ENCODE measurements at regions not wholly inside any gene's neighbourhood (a gene's known extent, or its start where the extent isn't known, plus 50 kb on each side); places are given as distances from the start of the nearest gene placed in this dataset.
"Not testable (repeated sequence)": the region's sequence is repeated elsewhere in the genome, so short reads cannot be mapped to it uniquely, and the experiment has no call there.

GRCh38 chr2:39851251-39851650, 72.2 kb upstream of the THUMPD2 start:
- in situ Hi-C loops (cut with MboI; ENCODE audit: low pct_unique_long_range_greater_than_20kb, low sequenced_read_pairs): no loop called here
- no peak for DNase-seq

GRCh38 chr2:39849982-39850526, 71.0 kb upstream of the THUMPD2 start:
- in situ Hi-C loops (cut with MboI; ENCODE audit: low pct_unique_long_range_greater_than_20kb, low sequenced_read_pairs): no loop called here
- no peak for DNase-seq

GRCh38 chr2:39849064-39849463, 70.0 kb upstream of the THUMPD2 start:
- in situ Hi-C loops (cut with MboI; ENCODE audit: low pct_unique_long_range_greater_than_20kb, low sequenced_read_pairs): no loop called here
- DNase-seq: no peak

- no peak for DNase-seq
- in situ Hi-C loops (cut with MboI; ENCODE audit: low pct_unique_long_range_greater_than_20kb, low sequenced_read_pairs): no loop called here
Measured at GRCh38 chr2:39845460-39846146, 66.5 kb upstream of the THUMPD2 start.

GRCh38 chr2:39839261-39839848, 60.3 kb upstream of the THUMPD2 start:
- no peak for DNase-seq
- in situ Hi-C loops (cut with MboI; ENCODE audit: low pct_unique_long_range_greater_than_20kb, low sequenced_read_pairs): no loop called here

- DNase-seq: no peak
- in situ Hi-C loops (cut with MboI; ENCODE audit: low pct_unique_long_range_greater_than_20kb, low sequenced_read_pairs): no loop called here
Measured at GRCh38 chr2:39838589-39838988, 59.5 kb upstream of the THUMPD2 start.

- in situ Hi-C loops (cut with MboI; ENCODE audit: low pct_unique_long_range_greater_than_20kb, low sequenced_read_pairs): no loop called here
- peak; percentile 68 for DNase-seq
Measured at GRCh38 chr2:39837856-39838453, 58.9 kb upstream of the THUMPD2 start.

- in situ Hi-C loops (cut with MboI; ENCODE audit: low pct_unique_long_range_greater_than_20kb, low sequenced_read_pairs): no loop called here
- no peak for DNase-seq
Measured at GRCh38 chr2:39836638-39837037, 57.6 kb upstream of the THUMPD2 start.

- in situ Hi-C loops (cut with MboI; ENCODE audit: low pct_unique_long_range_greater_than_20kb, low sequenced_read_pairs): no loop called here
- DNase-seq: peak; percentile 62
Measured at GRCh38 chr2:39834426-39834825, 55.4 kb upstream of the THUMPD2 start.

GRCh38 chr2:39830610-39831009, 51.6 kb upstream of the THUMPD2 start:
- DNase-seq; in situ Hi-C loops (cut with MboI; ENCODE audit: low pct_unique_long_range_greater_than_20kb, low sequenced_read_pairs): not testable (repeated sequence)

Data from KBM-7 (cell line).